Transverse colon (tissue), 3 donors: ENCODE measurements at regions not wholly inside any gene's neighbourhood (a gene's known extent, or its start where the extent isn't known, plus 50 kb on each side); places are given as distances from the start of the nearest gene placed in this dataset.

ENCODE experiments used
- POLR2A ChIP-seq: fragments of 450-650 bp; IDR thresholded peaks from one replicate; pipeline ENCODE4 v1.6.1; 2016; ENCODE audit warnings: antibody characterized with exemption, mild to moderate bottlenecking, moderate library complexity
- TF ChIP-seq, protein P1 (sequence below), 5 experiments: fragments of 200-600 bp in 3 of 5; fragments of 450-650 bp in 2 of 5; sonication (generic) in 3 of 5; IDR thresholded peaks; 1 replicate in 2 of 5; 2 replicates in 3 of 5; pipeline ENCODE4 v1.5.1; 2016 to 2017; ENCODE audit warnings: antibody characterized with exemption in 5 of 5, inconsistent platforms in 3 of 5, mild to moderate bottlenecking in 2 of 5, moderate library complexity in 1 of 5

DNA sequence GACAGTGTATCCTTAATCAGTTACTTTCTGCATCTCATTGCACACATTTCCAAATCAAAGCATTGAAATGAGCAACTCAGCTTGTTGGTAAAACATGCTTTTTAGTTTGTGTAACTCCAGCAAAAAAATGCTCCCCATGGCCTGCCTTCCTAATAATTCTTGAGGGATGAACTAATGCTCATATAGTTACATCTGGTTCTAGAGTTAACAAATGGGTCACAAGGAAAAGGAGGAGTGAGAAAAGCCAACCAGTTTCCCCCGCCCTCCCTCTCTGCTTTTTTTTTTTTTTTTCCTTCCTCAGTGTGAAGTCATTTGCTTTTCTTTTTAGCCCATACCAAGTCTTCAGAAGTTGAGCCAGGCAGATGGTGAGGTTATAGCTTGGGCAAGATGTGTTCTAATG lies 231.7 kb downstream of the MTX2 start:
- TF ChIP-seq, protein P1, sequence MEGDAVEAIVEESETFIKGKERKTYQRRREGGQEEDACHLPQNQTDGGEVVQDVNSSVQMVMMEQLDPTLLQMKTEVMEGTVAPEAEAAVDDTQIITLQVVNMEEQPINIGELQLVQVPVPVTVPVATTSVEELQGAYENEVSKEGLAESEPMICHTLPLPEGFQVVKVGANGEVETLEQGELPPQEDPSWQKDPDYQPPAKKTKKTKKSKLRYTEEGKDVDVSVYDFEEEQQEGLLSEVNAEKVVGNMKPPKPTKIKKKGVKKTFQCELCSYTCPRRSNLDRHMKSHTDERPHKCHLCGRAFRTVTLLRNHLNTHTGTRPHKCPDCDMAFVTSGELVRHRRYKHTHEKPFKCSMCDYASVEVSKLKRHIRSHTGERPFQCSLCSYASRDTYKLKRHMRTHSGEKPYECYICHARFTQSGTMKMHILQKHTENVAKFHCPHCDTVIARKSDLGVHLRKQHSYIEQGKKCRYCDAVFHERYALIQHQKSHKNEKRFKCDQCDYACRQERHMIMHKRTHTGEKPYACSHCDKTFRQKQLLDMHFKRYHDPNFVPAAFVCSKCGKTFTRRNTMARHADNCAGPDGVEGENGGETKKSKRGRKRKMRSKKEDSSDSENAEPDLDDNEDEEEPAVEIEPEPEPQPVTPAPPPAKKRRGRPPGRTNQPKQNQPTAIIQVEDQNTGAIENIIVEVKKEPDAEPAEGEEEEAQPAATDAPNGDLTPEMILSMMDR (IDR thresholded peaks at IDR 0.05) = no peak
- no peak for TF ChIP-seq POLR2A
